Middle frontal gyrus (tissue), 1 donor: ENCODE measurements at regions not wholly inside any gene's neighbourhood (a gene's known extent, or its start where the extent isn't known, plus 50 kb on each side); places are given as distances from the start of the nearest gene placed in this dataset.

Source experiments
- DNase-seq: peaks from one replicate; pipeline ENCODE4 v3.0.0-alpha.2; 2015; ENCODE audit warnings: low spot score; ENCODE audit errors: extremely low spot score

DNA sequence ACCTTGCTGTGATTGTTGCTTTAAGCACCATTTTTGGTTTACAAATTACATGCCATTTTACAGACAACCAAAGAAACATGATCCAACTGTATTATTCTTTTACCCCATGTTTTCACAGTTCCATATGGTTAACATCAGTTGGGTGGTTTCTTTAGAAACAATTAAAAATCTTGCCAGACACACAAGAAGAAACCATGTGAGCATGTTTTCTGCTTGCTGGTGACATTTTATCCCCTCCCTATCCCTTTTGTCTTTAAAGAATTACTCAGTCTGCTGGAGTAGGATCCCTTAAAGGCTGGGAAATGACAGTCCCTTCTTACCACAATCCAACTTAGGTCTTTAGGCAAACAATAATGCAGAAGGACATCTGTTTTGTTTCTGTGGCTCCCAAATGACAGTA lies 121.8 kb upstream of the PLXNC1 start:
- DNase-seq, result no peak

DNA sequence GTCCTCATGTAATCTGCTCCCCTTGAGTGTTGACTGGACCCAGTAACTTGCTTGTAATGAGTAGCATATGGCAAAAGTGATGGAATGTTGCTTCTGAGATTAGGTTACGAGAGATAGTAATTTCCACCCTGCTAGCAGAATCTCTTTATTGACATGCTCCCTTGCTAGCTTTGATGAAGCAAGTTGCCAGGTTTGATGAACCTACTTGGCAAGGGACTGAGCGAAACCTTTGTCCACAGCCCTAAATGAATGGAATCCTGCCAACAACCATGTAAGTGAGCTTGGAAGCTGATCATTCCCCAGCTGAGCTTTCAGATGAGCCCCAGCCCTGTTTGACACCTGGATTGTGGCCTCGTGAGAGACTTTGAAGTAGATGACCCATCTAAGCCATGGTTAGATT lies 120.8 kb upstream of the PLXNC1 start:
- DNase-seq, result no peak

DNA sequence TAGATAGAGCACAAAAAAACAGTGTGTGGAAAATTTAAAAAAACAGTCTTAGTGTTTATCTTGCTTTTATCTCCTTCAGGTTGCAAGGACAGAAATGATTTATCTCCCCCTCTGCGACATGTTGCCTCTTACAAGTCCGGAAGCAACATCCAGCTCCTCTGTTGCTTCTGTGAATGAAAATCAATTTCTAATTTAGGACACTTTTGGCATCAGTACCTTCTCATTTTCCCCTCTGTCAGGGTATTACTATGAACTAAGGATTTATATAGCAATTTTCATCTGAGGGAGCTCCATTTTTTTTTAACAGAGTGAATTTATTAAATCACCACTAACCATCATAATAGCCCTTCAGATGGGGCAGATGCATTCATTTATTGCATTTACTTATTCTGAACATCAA lies 116.6 kb upstream of the PLXNC1 start:
- DNase-seq, result no peak

DNA sequence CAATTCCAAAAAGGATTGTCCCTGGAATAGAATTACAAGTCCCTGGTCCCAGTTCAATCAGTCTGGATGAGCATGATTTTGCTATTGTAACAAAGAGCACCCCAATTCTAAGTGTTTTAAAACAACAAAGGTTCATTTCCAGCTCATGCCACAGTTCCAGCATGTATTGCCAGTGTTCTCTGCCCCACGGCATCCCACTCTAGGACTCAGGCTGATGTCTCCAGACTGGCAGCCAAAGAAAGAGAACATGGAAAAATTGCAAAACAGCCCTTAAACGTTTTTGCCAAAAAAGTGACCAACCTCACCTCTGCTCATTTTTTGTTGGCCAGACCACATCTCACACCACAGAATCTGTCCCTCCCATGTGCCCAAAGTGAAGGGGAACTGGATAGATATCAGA lies 116.0 kb upstream of the PLXNC1 start:
- DNase-seq, result no peak

DNA sequence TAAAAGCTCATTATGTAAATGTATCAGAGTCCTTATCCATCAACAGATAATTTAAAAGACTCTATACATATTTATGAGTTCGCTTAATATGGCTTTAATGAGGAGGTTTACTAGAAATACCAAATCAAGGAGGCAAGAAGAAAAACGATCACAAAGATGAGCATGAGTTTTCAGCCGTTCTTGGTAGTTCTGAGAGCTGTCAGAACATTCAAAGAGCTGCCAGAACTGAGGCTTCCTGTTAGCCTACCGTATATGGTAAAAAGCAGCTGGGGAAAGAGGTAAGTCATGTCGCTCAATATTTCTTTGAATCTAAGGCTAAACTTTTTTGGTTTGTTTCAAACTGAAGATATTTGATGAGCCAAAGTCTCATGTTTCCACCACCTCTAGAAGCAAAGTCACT lies 115.3 kb upstream of the PLXNC1 start:
- DNase-seq, result no peak

DNA sequence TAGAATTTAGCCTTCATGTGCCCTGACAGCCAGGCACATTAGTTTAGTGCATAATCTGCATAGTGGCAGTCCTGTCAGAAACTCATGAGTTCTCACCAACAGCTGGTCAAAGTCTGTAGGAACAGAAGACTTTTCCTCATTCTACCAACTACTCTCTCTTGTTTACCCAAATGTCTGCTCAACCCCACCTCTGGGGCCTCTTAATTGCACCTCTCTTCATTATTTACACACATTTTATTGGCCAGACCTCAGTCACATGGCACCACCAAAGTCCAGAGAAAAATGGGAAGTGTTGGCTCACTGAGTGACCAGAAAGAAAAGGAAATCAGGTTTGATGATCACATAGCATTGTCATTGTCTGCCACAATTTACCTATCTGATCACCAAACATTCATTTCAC lies 114.6 kb upstream of the PLXNC1 start:
- DNase-seq, result no peak

DNA sequence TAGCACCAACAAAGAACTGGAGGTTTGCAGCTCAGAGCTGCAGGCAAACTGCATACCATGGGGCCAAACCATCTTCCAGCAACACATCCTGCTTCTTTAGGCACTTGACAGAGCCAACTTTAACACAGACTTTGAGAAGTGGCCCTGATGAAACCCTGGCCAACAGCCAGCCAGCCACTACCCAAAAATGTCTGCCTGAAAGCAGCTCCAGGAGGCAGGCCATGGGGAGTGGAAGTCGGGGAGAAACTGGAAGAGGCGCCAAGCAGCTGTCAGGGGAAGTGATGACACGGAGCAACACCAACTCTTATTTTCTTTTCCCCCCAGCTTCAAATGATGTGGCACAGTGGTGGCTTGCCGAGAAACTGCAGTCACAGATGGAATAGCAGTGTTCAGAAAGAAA lies 110.9 kb upstream of the PLXNC1 start:
- no peak for DNase-seq

DNA sequence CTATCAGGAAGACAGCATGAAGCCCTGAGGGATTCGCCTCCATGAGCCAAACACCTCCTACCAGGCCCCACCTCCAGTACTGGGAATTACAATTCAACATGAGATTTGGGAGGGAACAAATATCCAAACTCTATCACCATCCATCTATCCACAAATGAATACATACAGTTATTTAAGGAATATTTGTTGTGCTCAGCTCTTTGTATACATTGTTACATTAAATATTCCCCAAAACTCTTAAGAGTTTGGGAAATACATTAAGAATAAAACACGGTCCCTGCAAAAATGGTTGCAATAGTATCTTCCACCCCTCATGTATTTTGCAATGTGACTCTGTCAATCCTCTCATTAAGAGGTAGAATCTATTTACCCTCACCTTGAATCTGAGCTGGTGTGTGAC lies 109.8 kb upstream of the PLXNC1 start:
- DNase-seq, result no peak

DNA sequence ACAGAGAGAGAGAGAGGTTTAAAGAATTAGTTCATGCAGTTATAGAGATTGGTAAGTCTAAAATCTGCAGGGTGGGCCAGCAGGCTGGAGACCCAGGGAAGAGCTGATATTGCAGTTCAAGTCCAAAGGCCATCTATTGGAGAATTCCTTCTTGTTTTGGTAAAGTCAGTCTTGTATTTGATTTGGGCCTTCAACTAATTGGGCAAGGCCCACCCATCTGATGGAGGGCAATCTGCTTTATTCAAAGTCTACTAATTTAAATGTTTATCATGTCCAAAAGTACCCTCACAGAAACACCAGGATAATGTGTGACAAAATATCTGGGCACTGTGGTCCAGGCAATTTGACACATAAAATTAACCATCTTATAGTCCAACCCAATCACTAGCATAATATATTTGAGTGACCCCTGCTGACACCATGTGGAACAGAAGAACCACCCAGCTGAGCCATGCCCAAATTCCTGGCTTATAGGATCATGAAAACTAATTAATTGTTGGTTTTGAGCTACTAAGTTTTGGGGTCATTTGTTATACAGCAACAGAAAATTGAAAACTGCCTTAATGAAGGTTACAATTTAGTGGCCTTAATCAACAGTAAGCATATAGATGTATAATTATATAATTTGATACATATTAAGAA lies 109.1 kb upstream of the PLXNC1 start:
- no peak for DNase-seq

DNA sequence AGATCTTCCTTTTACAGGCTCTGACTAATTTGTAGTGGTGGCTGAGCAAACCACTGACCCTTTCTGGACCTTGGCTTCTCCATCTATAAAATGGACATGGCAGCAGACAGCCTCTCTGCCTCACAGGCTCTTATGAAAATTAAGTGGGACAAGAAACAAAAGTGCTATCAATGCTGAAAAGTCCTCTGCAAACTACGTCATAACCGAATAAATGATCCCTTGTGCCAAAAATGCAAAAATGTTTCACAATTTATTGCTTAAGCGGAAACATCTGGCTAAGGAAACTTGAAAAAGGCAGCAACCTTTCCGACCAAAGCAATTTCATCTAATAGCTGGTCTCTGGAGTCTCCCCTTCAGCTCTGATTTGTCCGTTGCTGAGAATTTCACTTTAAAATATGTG lies 108.5 kb upstream of the PLXNC1 start:
- DNase-seq, result no peak

DNA sequence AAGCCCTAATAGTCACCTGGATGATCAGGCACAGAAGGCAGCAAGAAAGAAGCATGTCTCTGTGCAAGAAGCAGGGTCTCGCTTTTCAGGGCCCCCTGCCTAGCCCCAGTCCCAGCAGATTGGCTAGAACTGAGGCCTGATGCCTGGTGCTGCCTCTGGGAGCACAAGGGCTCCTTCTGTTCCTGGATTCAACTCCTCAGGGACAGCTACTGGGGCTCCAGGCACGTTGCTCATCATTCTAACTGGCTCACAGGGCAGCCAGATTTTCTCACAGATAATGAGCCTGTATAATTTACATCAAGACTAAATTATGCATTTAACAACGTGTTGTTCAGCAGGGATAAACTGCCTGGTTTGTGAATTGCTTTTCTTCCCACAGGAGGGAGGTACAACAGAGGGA lies 106.5 kb upstream of the PLXNC1 start:
- no peak for DNase-seq

DNA sequence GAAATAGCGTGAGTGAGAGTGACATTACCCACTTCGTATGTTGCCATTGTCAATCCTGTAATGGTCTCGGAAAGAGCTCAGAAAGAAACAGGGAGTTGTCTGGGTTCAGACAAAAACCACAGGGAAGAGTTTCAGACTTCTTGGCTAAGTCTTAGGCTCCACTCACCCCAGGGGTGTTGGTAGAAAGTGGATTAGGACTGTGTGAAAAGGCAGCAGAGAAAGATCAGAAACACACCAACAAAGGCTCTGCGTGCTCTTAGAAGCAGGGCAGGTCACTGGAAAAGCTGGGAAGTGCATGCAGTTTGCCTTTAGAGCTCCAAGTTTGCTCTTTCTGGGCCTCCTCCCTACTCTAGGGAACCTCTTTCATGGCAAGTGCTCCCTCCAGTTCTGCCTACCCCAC lies 106.1 kb upstream of the PLXNC1 start:
- no peak for DNase-seq

DNA sequence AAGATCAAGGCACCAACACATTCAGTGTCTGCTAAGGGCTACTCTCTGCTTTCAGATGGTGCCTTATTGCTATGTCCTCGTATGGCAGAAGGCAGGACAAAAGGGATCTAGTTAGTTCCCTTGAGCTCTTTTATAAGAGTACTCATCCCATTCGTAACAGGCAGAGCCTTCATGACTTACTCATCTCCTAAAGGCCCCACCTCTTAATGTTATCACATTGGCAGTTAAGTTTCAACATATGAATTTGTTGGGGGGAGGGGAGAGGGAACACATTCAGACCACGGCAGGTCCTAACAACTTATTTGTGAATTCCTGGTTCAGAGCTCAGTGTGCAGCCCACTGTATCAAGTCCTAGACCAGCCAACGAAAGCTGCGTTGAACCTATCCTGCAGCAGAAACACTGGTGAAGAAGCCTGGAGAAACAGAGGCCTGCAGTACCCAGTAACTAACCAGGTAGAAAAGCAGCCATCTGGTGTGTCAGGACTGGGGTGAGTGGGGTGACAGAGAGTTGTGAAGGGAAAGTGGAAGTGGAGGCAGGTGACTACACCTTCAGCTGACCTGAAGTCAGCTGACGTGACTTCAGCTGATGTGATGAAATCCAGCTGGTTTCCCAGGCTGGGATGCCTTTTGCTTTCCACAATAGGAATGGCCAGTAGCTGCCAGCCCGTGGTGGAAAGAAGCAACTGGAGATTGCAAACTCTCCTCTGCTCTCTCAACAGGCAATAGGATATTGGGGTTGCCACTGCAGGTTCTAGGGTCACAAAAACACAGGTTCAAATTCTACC lies 101.6 kb upstream of the PLXNC1 start:
- DNase-seq, result no peak

DNA sequence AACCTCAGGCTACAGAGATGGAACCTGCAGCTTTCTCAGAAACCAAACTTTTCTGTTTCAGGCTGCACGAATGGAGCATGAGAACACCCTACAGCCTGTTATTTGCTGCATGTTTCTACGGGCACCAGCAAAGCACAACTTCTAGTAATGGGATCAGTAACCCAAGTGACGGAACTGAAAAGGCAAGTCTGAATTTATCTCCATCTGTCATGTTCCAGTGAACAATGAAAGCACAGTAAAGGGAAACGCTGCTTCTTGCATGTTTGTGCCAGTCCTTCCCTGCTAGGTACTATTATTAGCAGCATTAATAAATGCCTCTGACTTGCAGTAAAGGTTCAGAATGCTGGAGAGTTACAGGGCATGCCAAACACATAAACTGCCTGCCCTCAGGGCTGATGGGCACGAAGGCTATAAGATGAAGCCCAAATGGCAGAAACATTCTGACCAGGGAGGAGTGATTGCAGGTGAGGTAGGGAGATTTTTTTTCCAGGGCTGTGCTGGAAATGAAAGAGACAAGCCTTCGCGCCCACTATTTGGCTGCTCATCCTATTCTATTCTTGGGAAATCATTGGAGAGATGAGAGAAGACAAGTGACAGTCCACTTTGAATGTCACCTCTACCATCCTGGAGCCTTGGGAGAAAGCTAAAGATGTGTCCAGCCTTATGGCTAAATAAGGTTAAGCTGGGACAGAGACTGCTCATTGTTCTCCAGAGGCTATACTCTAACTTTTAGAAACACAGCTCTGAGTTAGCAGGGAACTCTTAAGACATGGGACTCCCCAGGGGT lies 100.4 kb upstream of the PLXNC1 start:
- DNase-seq, result no peak

DNA sequence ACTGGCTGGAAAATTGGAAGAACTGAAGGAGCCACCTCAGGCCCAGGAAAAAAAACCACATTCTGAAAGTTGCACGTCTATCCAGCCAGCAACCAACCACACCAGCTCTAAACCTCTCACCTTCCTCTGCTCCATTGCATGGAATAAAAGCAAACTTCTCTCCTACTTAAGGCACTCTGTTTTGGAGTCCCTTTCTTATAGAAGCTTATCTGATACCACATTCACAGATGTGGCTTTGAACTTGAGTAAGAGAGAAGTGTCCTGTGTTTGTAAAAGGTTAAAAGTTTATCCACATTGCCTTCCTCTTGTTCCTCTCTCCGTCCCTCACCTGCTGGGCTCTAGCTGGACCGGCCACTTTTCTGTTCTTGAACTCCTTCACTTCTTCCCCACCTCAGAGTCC lies 99.6 kb upstream of the PLXNC1 start:
- DNase-seq, result no peak

DNA sequence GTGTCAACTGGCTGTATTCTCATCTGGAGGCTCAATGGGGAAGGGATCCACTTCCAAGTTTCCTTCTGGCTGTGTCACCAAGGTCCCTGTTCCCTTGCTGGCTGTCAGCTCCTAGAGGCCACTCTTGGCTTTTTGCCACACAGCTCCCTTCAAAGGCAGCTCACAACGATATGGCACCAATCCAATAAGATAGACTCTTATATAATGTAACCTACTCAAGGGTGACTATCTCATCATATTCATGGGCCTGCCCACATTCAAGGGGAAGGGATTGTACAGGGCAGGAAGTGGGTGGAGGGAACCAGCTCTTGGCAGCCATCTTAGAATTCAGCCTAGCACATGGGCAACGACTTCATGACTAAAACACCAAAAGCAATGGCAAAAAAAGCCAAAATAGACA lies 98.7 kb upstream of the PLXNC1 start:
- no peak for DNase-seq

DNA sequence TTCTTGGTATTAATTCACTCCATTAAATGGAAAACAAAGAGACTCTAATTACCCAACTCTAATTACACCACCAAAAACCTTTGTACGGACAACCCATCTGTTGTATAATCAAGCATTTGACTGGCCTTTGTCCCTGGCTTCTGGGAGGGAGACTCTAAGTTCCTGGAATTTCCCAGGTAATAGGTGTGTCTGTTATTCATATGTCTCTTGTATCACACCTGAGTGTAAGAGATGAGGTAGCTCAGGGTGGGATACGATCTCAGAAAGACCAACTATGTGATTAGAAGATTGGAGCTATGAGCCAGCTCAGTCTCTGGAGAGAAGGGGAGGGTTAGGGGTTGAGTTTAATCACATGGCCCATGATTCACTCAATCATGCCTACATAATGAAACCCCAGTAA lies 94.7 kb upstream of the PLXNC1 start:
- no peak for DNase-seq

DNA sequence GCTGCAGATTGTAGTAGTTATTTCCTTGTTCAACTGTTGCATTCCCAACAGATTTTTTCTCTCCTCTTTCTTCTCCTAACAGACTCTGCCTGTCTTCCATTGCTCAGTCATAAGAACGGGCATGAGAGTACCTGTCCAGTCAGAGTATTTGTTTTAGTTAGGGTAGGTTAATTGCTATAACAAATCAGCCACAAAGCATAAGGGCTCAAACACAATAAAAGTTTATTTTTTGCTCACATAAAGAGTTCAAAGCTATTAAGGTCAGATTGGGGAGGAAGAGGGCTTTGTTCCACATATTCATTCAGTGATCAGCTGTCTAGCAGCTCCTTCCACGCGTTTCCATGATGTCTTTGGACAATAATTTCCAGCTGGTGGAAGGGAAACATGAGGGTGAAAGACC lies 92.8 kb upstream of the PLXNC1 start:
- DNase-seq, result no peak

DNA sequence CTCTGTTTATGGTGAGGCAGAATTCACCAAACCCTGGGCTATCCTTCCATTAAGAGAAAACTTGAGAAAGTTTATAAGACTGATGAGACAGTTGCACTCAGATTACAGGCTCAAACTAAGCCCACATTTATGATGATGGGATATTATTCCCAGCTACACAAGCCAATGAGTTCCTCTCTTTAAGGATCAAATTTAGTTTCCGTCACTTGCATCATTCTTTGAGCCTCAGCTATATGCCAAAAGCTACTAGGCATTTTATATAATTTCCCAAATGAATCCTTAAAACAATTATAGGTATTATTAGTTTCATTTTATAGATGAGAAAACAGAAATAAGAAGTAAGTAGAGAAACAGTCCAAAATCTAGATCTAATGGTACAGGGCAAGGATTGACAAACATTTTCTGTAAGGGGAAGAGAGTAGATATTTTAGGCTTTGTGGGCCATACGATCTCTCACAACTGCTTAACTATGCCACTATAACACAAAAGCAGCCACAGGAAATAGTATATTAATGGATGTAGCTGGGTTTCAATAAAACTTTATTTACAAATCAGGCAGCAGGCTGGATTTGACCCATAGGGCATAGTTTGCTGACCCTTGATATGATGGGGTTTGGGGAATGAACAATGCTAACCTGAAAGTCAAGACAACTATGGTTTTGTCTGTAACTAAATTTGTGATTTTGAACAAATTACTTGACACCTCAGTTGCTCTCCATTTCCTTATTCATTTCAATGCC lies 91.8 kb upstream of the PLXNC1 start:
- no peak for DNase-seq

DNA sequence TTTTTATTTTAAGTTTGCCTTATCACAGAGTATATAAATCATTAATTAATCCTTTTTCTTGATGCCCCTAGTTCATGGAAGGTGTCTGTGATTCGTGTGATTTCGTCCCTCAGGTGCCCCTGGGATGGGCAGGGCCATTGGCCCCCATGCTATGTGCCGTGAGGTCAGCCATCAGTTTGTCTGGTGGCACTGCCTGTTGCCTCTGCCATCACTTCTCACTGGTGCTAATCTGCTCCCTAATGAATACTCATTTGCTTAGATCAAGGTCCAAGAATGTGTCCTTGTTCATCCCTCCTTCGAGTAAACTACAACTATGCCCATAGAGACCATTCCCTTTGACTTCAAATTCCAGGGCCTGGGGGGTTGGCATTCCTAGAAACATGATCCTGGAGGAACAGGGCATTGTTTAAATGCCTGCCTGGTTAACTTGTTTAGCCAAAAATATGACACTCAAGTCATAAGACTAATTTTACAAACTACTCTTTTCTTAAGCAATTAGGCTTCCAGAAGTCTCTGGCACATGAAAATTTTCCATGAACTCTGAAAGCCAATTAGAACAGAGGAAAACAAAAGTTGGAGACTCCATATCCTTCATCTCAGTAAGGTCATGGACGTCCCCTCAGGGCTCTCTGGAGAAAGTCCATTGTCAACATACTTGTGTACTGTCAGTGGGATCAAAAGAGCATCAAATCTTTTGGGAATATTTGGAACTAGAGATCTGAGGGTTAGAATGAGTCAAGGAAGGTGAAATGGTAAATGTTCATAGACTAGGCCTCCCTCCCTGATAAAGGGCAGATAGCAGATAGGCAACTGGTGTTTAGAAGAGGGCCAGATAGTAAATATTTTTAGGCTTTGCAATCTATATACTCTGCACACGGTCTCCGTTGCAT lies 90.9 kb upstream of the PLXNC1 start:
- no peak for DNase-seq
